ENCODE measurements at regions not wholly inside any gene's neighbourhood (a gene's known extent, or its start where the extent isn't known, plus 50 kb on each side); places are given as distances from the start of the nearest gene placed in this dataset.

DNA sequence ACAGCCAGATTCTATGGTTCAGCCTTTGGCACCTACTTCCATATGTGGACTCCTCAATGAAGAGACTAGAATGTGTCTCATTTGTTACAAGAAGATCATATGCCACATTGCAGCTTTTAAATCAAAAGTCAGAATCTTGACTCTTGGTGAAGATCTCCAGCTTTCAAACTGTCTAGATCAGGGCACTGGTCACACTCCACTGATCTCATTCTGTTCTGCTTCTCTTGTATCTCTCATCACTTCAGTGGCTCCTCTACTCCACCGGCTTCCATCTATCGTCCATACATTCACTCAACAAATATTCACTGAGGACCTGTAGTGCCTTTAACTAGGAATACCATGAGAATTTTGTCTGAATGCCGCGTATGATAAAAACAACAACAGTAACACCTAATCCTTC lies 203.3 kb upstream of the LPP start:
- Histone ChIP-seq H3K4me1 (ENCODE audit: control insufficient read depth in 1 of 2, low read depth in 2 of 2) (peaks cover 0 to 5% of the 10 kb centered on the region in 2 donors), H3K4me3 (no peak overlapping the region), H3K27ac (no peak overlapping the region), H3K9me3 (no peaks in the 10 kb centered on the region), H3K27me3 (replicated peaks; ENCODE audit: insufficient read depth) (no peaks in the 10 kb centered on the region), H3K36me3 (no peaks in the 10 kb centered on the region)
- ATAC-seq (ENCODE audit: insufficient number of reproducible peaks, low FRiP score, low read depth): no peak
- DNase-seq (ENCODE audit: low spot score): no peak
- TF ChIP-seq, protein P1, sequence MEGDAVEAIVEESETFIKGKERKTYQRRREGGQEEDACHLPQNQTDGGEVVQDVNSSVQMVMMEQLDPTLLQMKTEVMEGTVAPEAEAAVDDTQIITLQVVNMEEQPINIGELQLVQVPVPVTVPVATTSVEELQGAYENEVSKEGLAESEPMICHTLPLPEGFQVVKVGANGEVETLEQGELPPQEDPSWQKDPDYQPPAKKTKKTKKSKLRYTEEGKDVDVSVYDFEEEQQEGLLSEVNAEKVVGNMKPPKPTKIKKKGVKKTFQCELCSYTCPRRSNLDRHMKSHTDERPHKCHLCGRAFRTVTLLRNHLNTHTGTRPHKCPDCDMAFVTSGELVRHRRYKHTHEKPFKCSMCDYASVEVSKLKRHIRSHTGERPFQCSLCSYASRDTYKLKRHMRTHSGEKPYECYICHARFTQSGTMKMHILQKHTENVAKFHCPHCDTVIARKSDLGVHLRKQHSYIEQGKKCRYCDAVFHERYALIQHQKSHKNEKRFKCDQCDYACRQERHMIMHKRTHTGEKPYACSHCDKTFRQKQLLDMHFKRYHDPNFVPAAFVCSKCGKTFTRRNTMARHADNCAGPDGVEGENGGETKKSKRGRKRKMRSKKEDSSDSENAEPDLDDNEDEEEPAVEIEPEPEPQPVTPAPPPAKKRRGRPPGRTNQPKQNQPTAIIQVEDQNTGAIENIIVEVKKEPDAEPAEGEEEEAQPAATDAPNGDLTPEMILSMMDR (IDR thresholded peaks at IDR 0.05): no peak

DNA sequence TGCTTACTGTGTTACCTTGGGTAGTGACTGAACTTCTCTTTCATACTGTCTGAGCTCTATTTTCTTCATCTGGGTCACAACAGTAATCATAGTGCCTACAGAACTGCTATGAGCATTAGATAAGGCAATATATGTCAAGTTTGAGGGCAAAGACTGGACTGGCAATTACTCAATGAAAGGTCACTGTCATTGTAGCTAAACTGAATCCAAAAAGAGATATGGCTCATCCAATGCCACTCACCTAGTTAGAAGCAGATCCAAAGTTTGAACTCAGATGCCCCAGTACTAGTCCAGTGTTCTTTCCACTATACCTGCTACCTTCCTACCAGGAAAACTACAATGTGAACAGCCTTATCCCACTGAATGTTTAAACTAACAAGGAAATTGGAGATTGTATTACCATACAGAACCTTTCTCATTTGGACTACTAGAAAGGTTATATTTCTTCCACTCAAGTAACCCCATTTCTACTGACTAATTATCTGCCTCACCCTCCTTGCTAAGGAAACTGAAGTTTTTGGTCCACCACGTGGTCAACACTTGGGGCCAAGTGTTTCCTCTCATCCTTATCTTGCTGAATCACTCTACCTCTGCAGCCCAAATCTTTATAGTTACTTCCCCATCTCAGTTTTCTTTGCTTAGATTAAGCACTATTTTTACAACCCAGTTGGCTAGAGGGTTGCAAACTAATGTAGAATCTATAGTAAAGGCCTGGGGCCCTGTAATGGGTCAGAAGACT lies 202.3 kb upstream of the LPP start:
- Histone ChIP-seq H3K36me3 (no peaks in the 10 kb centered on the region), H3K4me3 (no peak overlapping the region), H3K9me3 (no peaks in the 10 kb centered on the region), H3K4me1 (ENCODE audit: control insufficient read depth in 1 of 2, low read depth in 2 of 2) (peaks cover 0 to 5% of the 10 kb centered on the region in 2 donors), H3K27me3 (replicated peaks; ENCODE audit: insufficient read depth) (no peaks in the 10 kb centered on the region), H3K27ac (no peak overlapping the region)
- ATAC-seq (ENCODE audit: insufficient number of reproducible peaks, low FRiP score, low read depth) (no peak), DNase-seq (ENCODE audit: low spot score) (no peak)
- TF ChIP-seq, protein P1 (IDR thresholded peaks at IDR 0.05): no peak

DNA sequence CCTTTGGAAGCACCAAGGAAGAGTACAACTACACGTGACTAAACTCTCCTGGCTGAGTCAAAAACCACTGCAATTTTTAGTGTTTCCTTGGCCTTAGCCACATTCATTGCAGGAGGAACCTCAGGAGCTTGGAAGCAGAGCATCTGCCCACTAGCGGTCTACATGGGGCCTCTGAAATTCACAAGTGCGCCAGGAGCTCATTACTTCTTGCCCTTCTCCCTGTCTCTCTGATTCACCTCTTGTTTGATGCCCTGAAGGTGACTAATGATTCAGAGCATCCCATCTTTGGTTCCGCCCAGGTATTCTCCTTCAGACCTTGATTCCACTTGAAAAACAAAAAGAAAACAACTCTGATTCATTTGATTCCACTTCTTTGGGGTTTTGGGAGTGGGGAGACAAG lies 201.1 kb upstream of the LPP start:
- TF ChIP-seq, protein P1 (IDR thresholded peaks at IDR 0.05): no peak
- Histone ChIP-seq H3K27me3 (replicated peaks; ENCODE audit: insufficient read depth) (no peaks in the 10 kb centered on the region), H3K27ac (no peak overlapping the region), H3K4me3 (no peak overlapping the region), H3K36me3 (no peaks in the 10 kb centered on the region), H3K4me1 (ENCODE audit: control insufficient read depth in 1 of 2, low read depth in 2 of 2) (peaks cover 0 to 5% of the 10 kb centered on the region in 2 donors), H3K9me3 (no peaks in the 10 kb centered on the region)
- ATAC-seq (ENCODE audit: insufficient number of reproducible peaks, low FRiP score, low read depth) (no peak), DNase-seq (ENCODE audit: low spot score) (no peak)

DNA sequence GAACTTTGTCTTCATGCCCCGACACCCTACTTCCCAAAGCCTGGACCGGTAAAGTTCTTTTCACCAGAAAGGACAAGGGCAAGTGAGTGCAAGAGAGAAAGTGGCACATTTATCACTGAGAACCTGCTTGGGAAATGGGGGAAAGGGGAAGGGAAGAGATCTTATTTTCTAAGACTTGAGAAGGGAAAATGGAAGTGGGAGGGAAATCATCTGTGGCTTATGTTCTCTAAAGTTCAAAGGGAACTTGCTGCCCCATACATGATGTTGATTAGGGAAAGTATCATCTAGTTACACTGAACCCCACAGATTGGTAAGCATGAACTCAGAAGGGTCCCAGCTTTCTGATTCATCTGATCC lies 199.5 kb upstream of the LPP start:
- ATAC-seq (ENCODE audit: insufficient number of reproducible peaks, low FRiP score, low read depth): no peak
- TF ChIP-seq, protein P1 (IDR thresholded peaks at IDR 0.05): no peak
- H3K9me3 ChIP-seq: no peaks in the 10 kb centered on the region
- no peaks in the 10 kb centered on the region for H3K36me3 ChIP-seq
- no peaks in the 10 kb centered on the region for H3K27me3 ChIP-seq (replicated peaks; ENCODE audit: insufficient read depth)
- H3K4me1 ChIP-seq (ENCODE audit: control insufficient read depth in 1 of 2, low read depth in 2 of 2): no peaks in the 10 kb centered on the region
- no peak overlapping the region for H3K4me3 ChIP-seq
- DNase-seq (ENCODE audit: low spot score): no peak
- no peak overlapping the region for H3K27ac ChIP-seq

DNA sequence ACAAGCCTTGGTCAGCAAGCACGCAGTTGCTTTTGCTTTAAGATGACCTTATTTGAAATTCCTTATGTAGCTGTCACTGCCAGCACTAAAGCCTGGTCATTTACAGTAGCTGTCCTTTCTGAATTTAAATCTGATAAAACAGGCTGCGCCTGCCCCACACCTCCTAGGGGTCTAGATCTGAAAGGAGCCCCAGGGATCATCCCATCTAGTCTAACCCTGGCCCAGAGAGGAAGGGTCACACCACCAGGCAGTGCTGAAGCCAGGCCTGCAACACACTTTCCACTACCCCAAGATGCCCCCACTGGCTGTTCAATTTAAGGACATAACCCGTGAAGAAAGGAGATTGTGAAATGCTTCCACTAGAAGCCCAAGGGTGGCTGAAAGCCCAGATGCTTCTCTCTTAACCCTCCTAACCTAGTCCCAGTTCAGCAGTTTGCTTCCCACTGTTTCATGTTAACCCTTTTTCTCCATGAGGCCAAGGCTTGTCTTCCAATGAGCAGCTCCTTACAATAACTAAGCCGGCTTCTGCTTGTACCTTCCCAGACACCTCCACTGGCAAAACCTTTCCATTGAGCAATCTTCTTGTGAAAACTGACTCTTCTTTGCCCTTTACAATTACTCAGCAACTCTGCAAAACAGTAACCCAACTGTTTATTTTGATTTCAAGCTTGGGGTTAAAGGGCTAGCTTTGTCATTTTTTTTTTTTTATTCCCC lies 198.9 kb upstream of the LPP start:
- Histone ChIP-seq H3K27ac (no peak overlapping the region), H3K36me3 (no peaks in the 10 kb centered on the region), H3K9me3 (no peaks in the 10 kb centered on the region), H3K4me1 (ENCODE audit: control insufficient read depth in 1 of 2, low read depth in 2 of 2) (no peaks in the 10 kb centered on the region), H3K4me3 (no peak overlapping the region), H3K27me3 (replicated peaks; ENCODE audit: insufficient read depth) (no peaks in the 10 kb centered on the region)
- no peak for ATAC-seq (ENCODE audit: insufficient number of reproducible peaks, low FRiP score, low read depth)
- TF ChIP-seq, protein P1 (IDR thresholded peaks at IDR 0.05): no peak
- no peak for DNase-seq (ENCODE audit: low spot score)
